ENCODE measurements at regions not wholly inside any gene's neighbourhood (a gene's known extent, or its start where the extent isn't known, plus 50 kb on each side); places are given as distances from the start of the nearest gene placed in this dataset.
"Not testable (repeated sequence)": the region's sequence is repeated elsewhere in the genome, so short reads cannot be mapped to it uniquely, and the experiment has no call there.

GRCh38 chr6:119957195-119957594 lies 607.6 kb upstream of the MAN1A1 start:
- no peak overlapping the region for H3K27ac Mint-ChIP-seq
- H3K4me3 Mint-ChIP-seq = no peak overlapping the region
- H3K36me3 Mint-ChIP-seq = no peaks in the 10 kb centered on the region
- peaks cover 0 to 3% (median 2%) of the 10 kb centered on the region in 3 donors for H3K9me3 Mint-ChIP-seq
- no peaks in the 10 kb centered on the region for H3K27me3 Mint-ChIP-seq
- peaks cover 0 to 1% (median 1%) of the 10 kb centered on the region in 3 donors for H3K4me1 Mint-ChIP-seq

- H3K9me3 Mint-ChIP-seq = peaks cover 0 to 9% (median 2%) of the 10 kb centered on the region in 3 donors
- H3K27me3 Mint-ChIP-seq = no peaks in the 10 kb centered on the region
- H3K4me1 Mint-ChIP-seq = peaks cover 0 to 1% (median 0%) of the 10 kb centered on the region in 3 donors
- H3K4me3 Mint-ChIP-seq = no peak overlapping the region
- H3K36me3 Mint-ChIP-seq = no peaks in the 10 kb centered on the region
- H3K27ac Mint-ChIP-seq = no peak overlapping the region
Observed at GRCh38 chr6:119952696-119953095, 603.1 kb upstream of the MAN1A1 start.

GRCh38 chr6:119950681-119951080 lies 601.1 kb upstream of the MAN1A1 start:
- Mint-ChIP-seq H3K36me3 (no peaks in the 10 kb centered on the region), H3K4me1 (peaks cover 0 to 1% (median 0%) of the 10 kb centered on the region in 3 donors), H3K27ac (no peak overlapping the region), H3K9me3 (peaks cover 0 to 9% (median 2%) of the 10 kb centered on the region in 3 donors), H3K4me3 (no peak overlapping the region), H3K27me3 (no peaks in the 10 kb centered on the region)

GRCh38 chr6:119942078-119942752 lies 592.7 kb upstream of the MAN1A1 start:
- H3K36me3 Mint-ChIP-seq = no peaks in the 10 kb centered on the region
- H3K9me3 Mint-ChIP-seq = peaks cover 0 to 2% (median 0%) of the 10 kb centered on the region in 3 donors
- peaks cover 0 to 4% (median 2%) of the 10 kb centered on the region in 3 donors for H3K4me1 Mint-ChIP-seq
- no peaks in the 10 kb centered on the region for H3K27me3 Mint-ChIP-seq
- peak overlapping the region in 1 of 4 donors; percentile 23 for H3K4me3 Mint-ChIP-seq
- H3K27ac Mint-ChIP-seq = no peak overlapping the region

- Mint-ChIP-seq H3K36me3 (no peaks in the 10 kb centered on the region), H3K27me3 (no peaks in the 10 kb centered on the region), H3K4me1 (peaks cover 0 to 4% (median 2%) of the 10 kb centered on the region in 3 donors), H3K4me3 (no peak overlapping the region), H3K9me3 (no peaks in the 10 kb centered on the region), H3K27ac (no peak overlapping the region)
Observed at GRCh38 chr6:119938752-119939151, 589.2 kb upstream of the MAN1A1 start.

- Mint-ChIP-seq H3K4me3 (no peak overlapping the region), H3K9me3 (no peaks in the 10 kb centered on the region), H3K27me3 (no peaks in the 10 kb centered on the region), H3K36me3 (no peaks in the 10 kb centered on the region), H3K4me1 (peaks cover 0 to 4% (median 2%) of the 10 kb centered on the region in 3 donors), H3K27ac (no peak overlapping the region)
Observed at GRCh38 chr6:119934816-119935215, 585.3 kb upstream of the MAN1A1 start.

- H3K36me3 Mint-ChIP-seq = no peaks in the 10 kb centered on the region
- no peak overlapping the region for H3K4me3 Mint-ChIP-seq
- H3K4me1 Mint-ChIP-seq = no peaks in the 10 kb centered on the region
- peaks cover 10 to 22% (median 15%) of the 10 kb centered on the region in 3 donors for H3K9me3 Mint-ChIP-seq
- H3K27ac Mint-ChIP-seq = no peak overlapping the region
- no peaks in the 10 kb centered on the region for H3K27me3 Mint-ChIP-seq
Observed at GRCh38 chr6:119929121-119929520, 579.6 kb upstream of the MAN1A1 start.

- not testable (repeated sequence) for H3K4me1 Mint-ChIP-seq, H3K36me3 Mint-ChIP-seq, H3K27me3 Mint-ChIP-seq, H3K4me3 Mint-ChIP-seq, H3K27ac Mint-ChIP-seq
- H3K9me3 Mint-ChIP-seq = peaks cover 23 to 51% (median 27%) of the 10 kb centered on the region in 3 donors
Observed at GRCh38 chr6:119924888-119925287, 575.3 kb upstream of the MAN1A1 start.

GRCh38 chr6:119922814-119923213 lies 573.3 kb upstream of the MAN1A1 start:
- Mint-ChIP-seq H3K27me3 (peaks cover 3% of the 10 kb centered on the region), H3K4me3 (no peak overlapping the region), H3K27ac (no peak overlapping the region), H3K9me3 (peaks cover 23 to 52% (median 27%) of the 10 kb centered on the region in 3 donors), H3K4me1 (no peaks in the 10 kb centered on the region), H3K36me3 (no peaks in the 10 kb centered on the region)

GRCh38 chr6:119921491-119922010 lies 572.0 kb upstream of the MAN1A1 start:
- Mint-ChIP-seq H3K27me3 (peaks cover 3% of the 10 kb centered on the region), H3K4me1 (no peaks in the 10 kb centered on the region), H3K36me3 (no peaks in the 10 kb centered on the region), H3K9me3 (peaks cover 20 to 48% (median 27%) of the 10 kb centered on the region in 3 donors), H3K27ac (no peak overlapping the region), H3K4me3 (no peak overlapping the region)

GRCh38 chr6:119917186-119917585 lies 567.6 kb upstream of the MAN1A1 start:
- H3K4me1 Mint-ChIP-seq = peaks cover 0 to 4% (median 2%) of the 10 kb centered on the region in 3 donors
- H3K27me3 Mint-ChIP-seq = peaks cover 1% of the 10 kb centered on the region
- no peak overlapping the region for H3K4me3 Mint-ChIP-seq
- no peak overlapping the region for H3K27ac Mint-ChIP-seq
- H3K9me3 Mint-ChIP-seq = peaks cover 3 to 19% (median 15%) of the 10 kb centered on the region in 3 donors
- no peaks in the 10 kb centered on the region for H3K36me3 Mint-ChIP-seq

GRCh38 chr6:119915971-119916370 lies 566.4 kb upstream of the MAN1A1 start:
- Mint-ChIP-seq H3K4me1 (peaks cover 0 to 4% (median 2%) of the 10 kb centered on the region in 3 donors), H3K27ac (no peak overlapping the region), H3K9me3 (peaks cover 3 to 7% (median 6%) of the 10 kb centered on the region in 3 donors), H3K36me3 (no peaks in the 10 kb centered on the region), H3K4me3 (no peak overlapping the region), H3K27me3 (peaks cover 1% of the 10 kb centered on the region)

GRCh38 chr6:119908157-119908556 lies 558.6 kb upstream of the MAN1A1 start:
- Mint-ChIP-seq H3K27me3 (no peaks in the 10 kb centered on the region), H3K9me3 (no peaks in the 10 kb centered on the region), H3K4me3 (no peak overlapping the region), H3K4me1 (peaks cover 0 to 3% (median 2%) of the 10 kb centered on the region in 3 donors), H3K27ac (no peak overlapping the region), H3K36me3 (peaks cover 3% of the 10 kb centered on the region)

- peaks cover 0 to 5% (median 2%) of the 10 kb centered on the region in 3 donors for H3K4me1 Mint-ChIP-seq
- H3K27me3 Mint-ChIP-seq = no peaks in the 10 kb centered on the region
- H3K9me3 Mint-ChIP-seq = no peaks in the 10 kb centered on the region
- H3K4me3 Mint-ChIP-seq = no peak overlapping the region
- H3K27ac Mint-ChIP-seq = no peak overlapping the region
- peaks cover 3% of the 10 kb centered on the region for H3K36me3 Mint-ChIP-seq
Observed at GRCh38 chr6:119902681-119903080, 553.1 kb upstream of the MAN1A1 start.

GRCh38 chr6:119896806-119897205 lies 547.2 kb upstream of the MAN1A1 start:
- no peak overlapping the region for H3K27ac Mint-ChIP-seq
- H3K36me3 Mint-ChIP-seq = no peaks in the 10 kb centered on the region
- no peaks in the 10 kb centered on the region for H3K27me3 Mint-ChIP-seq
- H3K9me3 Mint-ChIP-seq = no peaks in the 10 kb centered on the region
- peaks cover 0 to 6% (median 2%) of the 10 kb centered on the region in 3 donors for H3K4me1 Mint-ChIP-seq
- no peak overlapping the region for H3K4me3 Mint-ChIP-seq

GRCh38 chr6:119895626-119896025 lies 546.1 kb upstream of the MAN1A1 start:
- Mint-ChIP-seq H3K27ac (no peak overlapping the region), H3K4me3 (no peak overlapping the region), H3K36me3 (no peaks in the 10 kb centered on the region), H3K4me1 (peaks cover 0 to 6% (median 2%) of the 10 kb centered on the region in 3 donors), H3K9me3 (no peaks in the 10 kb centered on the region), H3K27me3 (peaks cover 2% of the 10 kb centered on the region)

Data from IgD-negative memory B cell (primary cell).